B cell (primary cell): ENCODE measurements at regions not wholly inside any gene's neighbourhood (a gene's known extent, or its start where the extent isn't known, plus 50 kb on each side); places are given as distances from the start of the nearest gene placed in this dataset.

Experiments
- EZH2 ChIP-seq: IDR thresholded peaks from 2 replicates; pipeline ENCODE4 v1.6.1; 2012; ENCODE audit warnings: borderline replicate concordance, low read depth, mild to moderate bottlenecking, moderate library complexity, low read length; ENCODE audit not compliant: insufficient read depth, poor library complexity, severe bottlenecking
- TF ChIP-seq, protein P1 (sequence below): fragments of 200-600 bp; IDR thresholded peaks from one replicate; pipeline ENCODE4 v1.8.0; 2022; ENCODE audit warnings: antibody characterized with exemption, mild to moderate bottlenecking

DNA sequence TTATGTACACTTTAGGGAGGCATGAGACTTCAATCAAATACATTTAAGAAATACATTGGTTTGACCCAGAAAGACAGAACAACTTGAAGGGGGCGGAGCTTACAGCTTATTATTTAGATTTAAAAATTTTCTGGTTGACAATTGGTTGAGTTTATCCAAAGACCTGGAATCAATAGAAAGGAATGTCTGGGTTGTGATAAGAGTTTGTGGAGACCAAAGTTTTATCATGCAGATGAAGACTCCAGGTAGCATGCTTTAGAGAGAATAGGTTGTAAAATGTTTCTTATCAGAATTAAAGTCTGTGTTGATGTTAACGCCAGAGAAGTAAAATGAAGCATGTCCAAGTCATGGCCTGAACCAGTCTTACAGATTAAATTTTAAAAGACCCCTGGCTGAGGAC is 757.8 kb upstream of the ADGRB3 start:
- TF ChIP-seq, protein P1, sequence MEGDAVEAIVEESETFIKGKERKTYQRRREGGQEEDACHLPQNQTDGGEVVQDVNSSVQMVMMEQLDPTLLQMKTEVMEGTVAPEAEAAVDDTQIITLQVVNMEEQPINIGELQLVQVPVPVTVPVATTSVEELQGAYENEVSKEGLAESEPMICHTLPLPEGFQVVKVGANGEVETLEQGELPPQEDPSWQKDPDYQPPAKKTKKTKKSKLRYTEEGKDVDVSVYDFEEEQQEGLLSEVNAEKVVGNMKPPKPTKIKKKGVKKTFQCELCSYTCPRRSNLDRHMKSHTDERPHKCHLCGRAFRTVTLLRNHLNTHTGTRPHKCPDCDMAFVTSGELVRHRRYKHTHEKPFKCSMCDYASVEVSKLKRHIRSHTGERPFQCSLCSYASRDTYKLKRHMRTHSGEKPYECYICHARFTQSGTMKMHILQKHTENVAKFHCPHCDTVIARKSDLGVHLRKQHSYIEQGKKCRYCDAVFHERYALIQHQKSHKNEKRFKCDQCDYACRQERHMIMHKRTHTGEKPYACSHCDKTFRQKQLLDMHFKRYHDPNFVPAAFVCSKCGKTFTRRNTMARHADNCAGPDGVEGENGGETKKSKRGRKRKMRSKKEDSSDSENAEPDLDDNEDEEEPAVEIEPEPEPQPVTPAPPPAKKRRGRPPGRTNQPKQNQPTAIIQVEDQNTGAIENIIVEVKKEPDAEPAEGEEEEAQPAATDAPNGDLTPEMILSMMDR, result no peak
- TF ChIP-seq EZH2, result no peak
